Activated T-helper 2 cell treated with anti-CD3 and anti-CD28 coated beads, Interferon-gamma antibody, Interleukin-2, Interleukin-4, amounts not matched to agents 10 μg/mL and 5 μg/mL and 100 μg/mL, durations not matched to agents 14 hours and 24 hours and 36 hours (primary cell): ENCODE measurements at regions not wholly inside any gene's neighbourhood (a gene's known extent, or its start where the extent isn't known, plus 50 kb on each side); places are given as distances from the start of the nearest gene placed in this dataset.

Experiments used
- DNase-seq: peaks from one replicate; pipeline ENCODE4 v3.0.0; 2021; ENCODE audit warnings: low spot score
- H3K27ac Mint-ChIP-seq: one replicate; pipeline ENCODE4 v1.8.0; 2021; ENCODE audit warnings: mixed read lengths
- H3K27me3 Mint-ChIP-seq: one replicate; pipeline ENCODE4 v1.8.0; 2021; ENCODE audit warnings: low read depth, mixed read lengths
- H3K36me3 Mint-ChIP-seq: one replicate; pipeline ENCODE4 v1.8.0; 2021; ENCODE audit warnings: low read depth, mixed read lengths
- H3K4me1 Mint-ChIP-seq: one replicate; pipeline ENCODE4 v1.8.0; 2021; ENCODE audit warnings: low read depth, mixed read lengths
- H3K4me3 Mint-ChIP-seq: one replicate; pipeline ENCODE4 v1.8.0; 2021; ENCODE audit warnings: low read depth, mild to moderate bottlenecking, moderate library complexity, mixed read lengths
- H3K9me3 Mint-ChIP-seq: one replicate; pipeline ENCODE4 v1.8.0; 2021; ENCODE audit warnings: mixed read lengths
- intact Hi-C: fragments of 100-400 bp; cut with micrococcal nuclease; formaldehyde crosslinking; loops from one replicate; pipeline ENCODE4 v1.15.1; 2023

DNA sequence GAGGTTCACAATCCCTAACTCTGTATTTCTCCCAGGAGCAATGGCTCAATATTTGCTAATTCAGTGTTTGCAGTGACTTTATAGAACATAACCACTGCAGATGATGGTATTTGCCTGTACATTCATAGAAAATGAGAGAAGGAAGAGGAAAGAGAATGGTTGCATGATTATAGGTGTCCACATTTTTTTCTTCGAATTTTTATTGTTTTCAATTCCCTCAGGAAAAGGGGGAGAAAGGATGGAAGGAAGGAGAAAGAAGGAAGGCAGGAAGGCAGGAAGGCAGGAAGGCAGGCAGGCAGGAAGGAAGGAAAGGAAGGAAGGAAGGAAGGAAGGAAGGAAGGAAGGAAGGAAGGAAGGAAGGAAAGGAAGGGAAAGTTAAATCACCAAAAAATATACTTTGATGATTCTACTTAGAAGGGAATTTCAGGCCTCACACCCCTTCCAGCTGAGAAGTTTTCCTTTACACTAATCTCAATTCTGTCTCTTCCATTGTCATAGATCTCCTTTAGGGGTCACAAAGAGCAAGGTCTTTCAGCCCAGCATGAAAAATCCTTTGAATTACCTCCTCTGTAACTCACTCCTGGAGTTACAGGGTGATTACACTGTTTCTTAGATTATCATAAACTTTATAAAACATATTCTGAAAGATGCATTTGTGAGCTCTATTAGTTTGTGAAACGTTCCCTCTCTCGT, 118.8 kb upstream of the INHBA start:
- H3K4me3 Mint-ChIP-seq, result no peak overlapping the region
- no peaks in the 10 kb centered on the region for H3K36me3 Mint-ChIP-seq
- intact Hi-C loops, result loop anchor here (5.0 kb wide), 1 partner anchor 51 kb away; no protein-coding TSS in a partner anchor
- H3K27me3 Mint-ChIP-seq, result peaks cover 13% of the 10 kb centered on the region
- H3K27ac Mint-ChIP-seq, result no peak overlapping the region
- DNase-seq, result no peak
- peaks cover 25% of the 10 kb centered on the region for H3K4me1 Mint-ChIP-seq
- H3K9me3 Mint-ChIP-seq, result peaks cover 10% of the 10 kb centered on the region

DNA sequence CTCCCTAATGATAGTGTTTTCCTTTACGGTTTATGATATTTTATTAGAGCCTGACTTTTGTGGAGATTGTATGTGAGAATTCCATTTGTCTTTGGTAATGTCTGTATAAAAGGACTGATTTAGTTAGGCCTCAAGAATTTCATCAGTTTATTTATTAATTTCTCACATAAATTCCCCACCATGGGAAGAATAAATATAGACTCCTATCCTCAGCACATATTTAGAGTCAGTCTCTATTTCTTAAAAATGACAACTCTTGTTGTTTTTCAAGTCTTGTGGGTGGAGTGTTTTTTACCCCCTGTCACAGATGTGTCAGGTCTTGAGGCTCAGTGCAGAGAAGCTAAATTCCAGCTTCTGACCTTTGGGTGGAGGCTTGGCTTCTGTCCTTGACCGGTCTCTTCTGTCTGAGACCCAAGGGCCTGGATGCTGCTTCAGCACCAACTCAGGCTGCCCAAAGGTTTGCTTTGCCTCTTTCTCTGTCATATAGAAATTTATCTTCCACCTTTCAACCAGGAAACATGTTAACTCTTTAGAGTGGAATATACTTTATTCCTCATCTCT, 117.3 kb upstream of the INHBA start:
- DNase-seq, result no peak
- H3K36me3 Mint-ChIP-seq, result no peaks in the 10 kb centered on the region
- peaks cover 13% of the 10 kb centered on the region for H3K27me3 Mint-ChIP-seq
- no peak overlapping the region for H3K4me3 Mint-ChIP-seq
- H3K27ac Mint-ChIP-seq, result no peak overlapping the region
- peaks cover 37% of the 10 kb centered on the region for H3K4me1 Mint-ChIP-seq
- peaks cover 10% of the 10 kb centered on the region for H3K9me3 Mint-ChIP-seq
- intact Hi-C loops, result loop anchor here (5.0 kb wide), 1 partner anchor 52 kb away; no protein-coding TSS in a partner anchor

DNA sequence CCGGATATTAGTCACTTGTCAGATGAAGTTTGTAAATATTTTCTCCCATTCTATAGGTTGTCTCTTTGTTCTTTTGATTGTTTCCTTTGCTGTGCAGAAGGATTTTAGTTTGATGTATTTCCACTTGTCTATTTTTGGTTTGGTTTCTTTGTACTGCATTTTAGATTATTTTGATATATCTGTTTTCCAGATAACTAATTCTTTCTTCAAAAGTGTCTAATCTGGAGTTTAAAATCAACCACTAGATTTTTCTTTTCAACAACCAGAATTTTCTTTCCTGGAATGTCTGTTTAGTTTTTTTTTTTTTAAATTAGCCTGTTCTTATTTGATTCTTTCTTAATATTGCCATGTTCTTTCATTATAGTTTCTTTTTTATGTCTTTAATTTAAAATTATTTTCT, 116.8 kb upstream of the INHBA start:
- H3K9me3 Mint-ChIP-seq, result peaks cover 10% of the 10 kb centered on the region
- no peak overlapping the region for H3K27ac Mint-ChIP-seq
- H3K27me3 Mint-ChIP-seq, result peaks cover 13% of the 10 kb centered on the region
- no peak for DNase-seq
- intact Hi-C loops, result loop anchor here (5.0 to 10.0 kb wide), 3 partner anchors 53 to 115 kb away; partner anchors contain the start of gene INHBA
- H3K36me3 Mint-ChIP-seq, result no peaks in the 10 kb centered on the region
- H3K4me3 Mint-ChIP-seq, result no peak overlapping the region
- peaks cover 43% of the 10 kb centered on the region for H3K4me1 Mint-ChIP-seq

DNA sequence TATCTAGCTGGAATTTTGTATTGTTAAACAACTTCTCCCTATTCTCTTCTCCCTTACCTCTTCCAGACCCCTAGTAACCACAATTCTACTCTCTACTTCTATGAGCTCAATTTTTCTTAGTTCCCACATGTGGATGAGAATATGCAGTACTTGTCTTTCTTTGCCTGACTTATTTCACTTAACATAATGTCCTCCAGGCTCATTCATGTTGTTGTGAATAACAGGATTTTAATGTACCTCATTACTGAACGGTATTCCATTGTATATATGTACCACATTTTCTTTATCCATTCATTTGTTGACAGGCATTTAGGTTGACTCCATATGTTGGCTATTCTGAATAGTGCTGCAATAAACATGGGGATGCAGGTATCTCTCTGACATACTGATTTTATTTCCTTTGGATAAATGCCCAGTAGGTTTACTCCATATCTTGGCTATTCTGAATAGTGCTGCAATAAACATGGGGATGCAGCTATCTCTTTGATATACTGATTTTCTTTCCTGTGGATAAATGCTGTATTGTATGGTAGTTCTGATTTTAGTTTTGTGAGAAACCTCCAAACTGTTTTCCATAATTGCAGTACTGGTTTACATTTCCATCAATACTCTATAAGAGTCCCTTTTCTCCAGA, 116.0 kb upstream of the INHBA start:
- intact Hi-C loops, result loop anchor here (5.0 to 10.0 kb wide), 2 partner anchors 82 to 114 kb away; partner anchors contain the start of gene INHBA
- no peak overlapping the region for H3K4me3 Mint-ChIP-seq

DNA sequence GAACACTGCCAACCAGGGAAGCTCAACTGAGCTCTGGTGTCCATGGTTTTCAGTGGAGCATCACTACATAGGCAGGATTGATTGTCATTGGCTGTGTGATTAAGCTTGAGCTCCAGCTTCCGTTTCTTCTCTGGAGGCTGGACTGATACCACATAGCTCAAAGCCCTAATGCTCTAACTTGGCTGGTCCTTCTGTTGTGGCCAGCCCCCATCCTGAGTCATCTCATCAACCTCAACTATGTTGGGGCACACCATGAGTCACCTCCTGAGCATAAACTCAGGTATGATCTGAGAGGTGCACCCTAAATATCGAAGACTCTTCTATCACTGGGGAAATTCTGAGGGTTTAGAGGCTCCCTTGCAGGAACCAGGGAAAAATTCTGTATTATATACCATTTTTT, 114.5 kb upstream of the INHBA start:
- peaks cover 10% of the 10 kb centered on the region for H3K9me3 Mint-ChIP-seq
- H3K27ac Mint-ChIP-seq, result no peak overlapping the region
- intact Hi-C loops, result loop anchor here (2.0 to 10.0 kb wide), 3 partner anchors 63 to 113 kb away; partner anchors contain the start of gene INHBA

More for the DNA sequence above, 116.0 kb upstream of the INHBA start:
- no peak for DNase-seq
- Mint-ChIP-seq H3K36me3 (no peaks in the 10 kb centered on the region), H3K27me3 (peaks cover 13% of the 10 kb centered on the region), H3K4me1 (peaks cover 44% of the 10 kb centered on the region), H3K27ac (no peak overlapping the region), H3K9me3 (peaks cover 10% of the 10 kb centered on the region)

DNA sequence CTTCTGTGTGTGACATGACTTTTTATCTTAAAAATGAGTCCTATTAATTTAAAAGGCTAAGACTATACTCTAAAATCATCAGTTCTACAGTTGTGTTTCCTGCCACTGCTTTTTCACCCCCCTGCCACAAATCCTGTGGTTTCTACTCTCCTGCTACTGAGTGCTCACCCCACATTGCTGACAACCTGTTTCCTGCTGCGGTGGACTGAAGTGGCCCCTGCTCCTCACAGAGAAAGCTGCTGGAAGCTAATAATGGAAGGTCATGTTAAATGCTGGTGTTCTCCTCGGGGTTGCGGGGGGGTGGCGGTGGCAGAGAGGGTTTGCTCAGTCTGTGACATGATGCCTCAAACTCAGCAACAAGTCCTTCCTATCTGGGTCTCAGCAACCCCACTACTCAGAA, 113.2 kb upstream of the INHBA start:
- intact Hi-C loops, result loop anchor here (2.0 to 10.0 kb wide), 3 partner anchors 65 to 111 kb away; partner anchors contain the start of gene INHBA
- H3K27ac Mint-ChIP-seq, result peak overlapping the region; percentile 3
- H3K4me3 Mint-ChIP-seq, result no peak overlapping the region
- DNase-seq, result peak; percentile 18
- peaks cover 10% of the 10 kb centered on the region for H3K9me3 Mint-ChIP-seq
- H3K4me1 Mint-ChIP-seq, result peaks cover 43% of the 10 kb centered on the region
- H3K27me3 Mint-ChIP-seq, result peaks cover 16% of the 10 kb centered on the region
- peaks cover 5% of the 10 kb centered on the region for H3K36me3 Mint-ChIP-seq

More for the DNA sequence above, 114.5 kb upstream of the INHBA start:
- Mint-ChIP-seq H3K4me3 (no peak overlapping the region), H3K36me3 (peaks cover 4% of the 10 kb centered on the region), H3K27me3 (peaks cover 18% of the 10 kb centered on the region), H3K4me1 (peaks cover 42% of the 10 kb centered on the region)
- DNase-seq, result no peak

DNA sequence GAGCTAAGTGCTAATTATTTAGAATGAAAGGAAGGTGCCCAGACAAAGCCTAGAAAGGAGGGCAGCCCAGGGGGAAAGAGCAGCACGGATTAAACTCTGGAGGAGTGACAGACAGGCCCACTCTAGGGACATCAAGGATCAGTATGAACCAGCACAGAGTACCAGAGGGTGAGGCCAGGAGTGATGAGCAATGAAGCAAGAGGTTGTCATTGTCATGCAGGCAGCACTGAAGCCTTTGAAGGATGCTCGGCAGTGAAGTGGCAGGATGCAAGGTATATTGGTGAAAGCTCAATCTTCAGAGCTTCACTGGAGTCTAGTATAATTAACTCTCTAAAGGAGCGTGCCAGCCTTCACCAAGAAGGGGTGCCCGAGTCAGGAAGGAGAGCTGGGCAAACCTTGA, 112.0 kb upstream of the INHBA start:
- no peak overlapping the region for H3K4me3 Mint-ChIP-seq
- H3K4me1 Mint-ChIP-seq, result peaks cover 43% of the 10 kb centered on the region
- H3K27ac Mint-ChIP-seq, result no peak overlapping the region
- DNase-seq, result no peak
- peaks cover 10% of the 10 kb centered on the region for H3K9me3 Mint-ChIP-seq
- intact Hi-C loops, result loop anchor here (5.0 to 10.0 kb wide), 2 partner anchors 78 to 110 kb away; partner anchors contain the start of gene INHBA
- H3K27me3 Mint-ChIP-seq, result peaks cover 16% of the 10 kb centered on the region
- peaks cover 5% of the 10 kb centered on the region for H3K36me3 Mint-ChIP-seq

DNA sequence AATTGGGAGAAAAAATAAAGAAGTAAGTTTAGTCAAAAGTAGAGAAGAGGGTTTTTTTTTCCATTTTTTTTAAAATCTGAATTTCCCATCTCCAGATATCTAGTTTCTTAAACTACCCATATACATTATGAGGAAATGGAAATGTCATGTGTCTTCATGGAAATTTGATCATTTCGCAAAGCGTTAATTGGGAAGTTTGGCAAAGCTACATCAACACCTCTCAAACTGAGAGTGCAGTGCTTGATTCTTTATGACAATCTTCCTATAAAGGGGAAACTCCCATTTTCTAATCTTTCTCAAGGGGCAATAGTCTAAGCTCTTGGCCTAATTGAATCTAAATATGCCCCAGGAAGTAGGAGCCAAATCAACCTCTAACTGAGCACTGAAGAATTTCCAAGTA, 110.4 kb upstream of the INHBA start:
- H3K36me3 Mint-ChIP-seq, result peaks cover 5% of the 10 kb centered on the region
- DNase-seq, result no peak
- no peak overlapping the region for H3K4me3 Mint-ChIP-seq
- H3K4me1 Mint-ChIP-seq, result peaks cover 39% of the 10 kb centered on the region
- H3K9me3 Mint-ChIP-seq, result peaks cover 4% of the 10 kb centered on the region
- intact Hi-C loops, result loop anchor here (10.0 kb wide), 1 partner anchor 108 kb away; the partner anchor contains the start of gene INHBA
- no peak overlapping the region for H3K27ac Mint-ChIP-seq
- peaks cover 7% of the 10 kb centered on the region for H3K27me3 Mint-ChIP-seq

DNA sequence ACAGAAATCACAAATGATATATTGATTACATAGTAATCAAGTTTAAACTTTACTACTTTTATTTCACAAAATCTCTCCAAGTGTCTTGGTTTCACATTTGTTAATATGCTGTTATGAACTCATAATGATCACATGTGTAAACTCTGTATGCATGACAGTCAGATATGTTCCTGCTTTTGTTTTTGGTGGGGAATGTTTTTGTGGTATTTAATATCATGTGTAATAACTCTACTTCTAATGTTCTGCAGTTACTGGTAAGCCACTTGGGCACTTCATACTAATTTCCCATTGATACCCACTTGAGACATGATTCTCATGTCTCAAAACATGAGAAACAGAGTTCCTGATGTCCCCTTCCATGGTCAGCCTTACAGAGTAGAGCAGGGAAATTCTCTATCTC, 109.1 kb upstream of the INHBA start:
- intact Hi-C loops, result loop anchor here (10.0 kb wide), 1 partner anchor 107 kb away; the partner anchor contains the start of gene INHBA
- Mint-ChIP-seq H3K27ac (no peak overlapping the region), H3K27me3 (peaks cover 7% of the 10 kb centered on the region), H3K4me3 (no peak overlapping the region), H3K9me3 (peaks cover 4% of the 10 kb centered on the region), H3K36me3 (peaks cover 5% of the 10 kb centered on the region), H3K4me1 (peaks cover 33% of the 10 kb centered on the region)
- DNase-seq, result no peak

DNA sequence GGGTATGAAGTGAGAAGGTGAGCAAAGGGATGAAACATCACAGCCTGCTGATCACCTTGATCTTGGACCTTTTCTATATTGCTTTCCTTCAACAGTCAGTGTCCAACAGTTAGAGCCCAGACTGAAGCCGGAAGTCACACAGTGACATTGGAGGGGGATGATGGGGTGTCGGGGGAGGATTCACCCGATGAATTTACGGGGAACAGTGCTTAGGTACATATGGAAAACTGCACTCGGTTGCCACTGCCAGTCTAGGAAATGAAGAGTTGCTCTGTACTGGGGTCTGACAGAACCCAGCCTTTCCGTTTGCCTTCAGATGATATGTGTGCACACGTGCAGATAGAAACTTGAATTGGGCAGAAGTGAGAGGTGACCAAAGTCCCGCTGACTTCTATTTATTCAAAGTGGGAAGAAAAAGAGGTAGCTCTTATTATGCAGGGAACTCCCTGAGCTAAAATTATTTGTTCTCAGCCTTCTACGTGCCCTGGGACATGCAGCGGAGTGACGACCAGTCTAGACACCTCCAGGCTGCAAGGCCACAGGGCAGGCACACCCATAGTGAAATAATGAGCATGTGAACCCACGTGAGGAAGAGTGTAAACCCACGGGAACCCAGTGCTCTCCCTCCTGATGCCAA, 107.2 kb upstream of the INHBA start:
- peaks cover 7% of the 10 kb centered on the region for H3K27me3 Mint-ChIP-seq
- H3K27ac Mint-ChIP-seq, result no peak overlapping the region
- peaks cover 5% of the 10 kb centered on the region for H3K36me3 Mint-ChIP-seq
- peaks cover 8% of the 10 kb centered on the region for H3K9me3 Mint-ChIP-seq
- DNase-seq, result no peak
- peaks cover 17% of the 10 kb centered on the region for H3K4me1 Mint-ChIP-seq
- no peak overlapping the region for H3K4me3 Mint-ChIP-seq
- intact Hi-C loops, result loop anchor here (10.0 kb wide), 1 partner anchor 105 kb away; the partner anchor contains the start of gene INHBA

DNA sequence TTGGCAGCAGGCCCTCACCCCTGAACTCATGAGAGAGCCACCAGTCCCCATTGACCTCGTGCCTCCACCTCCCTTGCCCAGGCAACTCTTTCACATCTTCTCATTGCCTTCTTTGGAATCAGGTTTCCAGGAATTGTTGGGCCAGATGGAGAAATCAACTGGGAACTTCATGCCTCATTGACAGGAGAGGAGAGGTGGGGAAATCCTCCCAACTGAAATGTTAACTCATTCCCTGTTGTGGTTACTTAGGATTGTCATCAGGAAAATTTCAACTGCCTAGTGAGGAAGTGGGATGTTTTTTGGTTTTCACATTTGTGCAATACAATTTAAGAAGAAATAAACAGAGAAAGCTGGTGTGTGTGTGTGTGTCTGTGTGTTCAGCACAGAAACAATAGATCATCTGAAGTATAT, 106.6 kb upstream of the INHBA start:
- Mint-ChIP-seq H3K27ac (no peak overlapping the region), H3K4me1 (peaks cover 12% of the 10 kb centered on the region), H3K36me3 (peaks cover 5% of the 10 kb centered on the region), H3K9me3 (peaks cover 8% of the 10 kb centered on the region), H3K27me3 (peaks cover 7% of the 10 kb centered on the region), H3K4me3 (no peak overlapping the region)
- DNase-seq, result no peak
- intact Hi-C loops, result no loop called here

DNA sequence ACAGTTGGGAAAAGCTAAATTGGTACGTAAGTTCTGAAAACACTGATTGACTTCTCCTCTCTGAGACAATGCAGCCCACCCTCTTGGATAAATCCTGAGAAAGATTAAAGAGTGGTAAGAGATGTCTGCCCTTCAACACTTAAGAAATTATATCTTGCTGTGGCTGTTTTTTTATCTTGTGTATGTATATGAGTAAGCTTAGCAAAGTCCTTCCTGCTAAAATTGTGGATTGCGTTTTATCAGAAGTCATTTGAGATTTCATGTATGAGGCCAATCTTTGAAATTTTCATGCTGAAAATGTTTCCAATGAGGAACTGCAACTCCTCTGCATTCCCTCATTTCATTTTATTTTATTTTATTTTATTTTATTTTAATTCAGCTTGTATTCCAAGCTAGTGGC, 106.2 kb upstream of the INHBA start:
- Mint-ChIP-seq H3K27me3 (peaks cover 7% of the 10 kb centered on the region), H3K9me3 (peaks cover 8% of the 10 kb centered on the region), H3K4me1 (peaks cover 8% of the 10 kb centered on the region), H3K4me3 (no peak overlapping the region), H3K27ac (no peak overlapping the region), H3K36me3 (peaks cover 5% of the 10 kb centered on the region)
- intact Hi-C loops, result no loop called here
- no peak for DNase-seq
